A549 (cell line): ENCODE measurements at regions not wholly inside any gene's neighbourhood (a gene's known extent, or its start where the extent isn't known, plus 50 kb on each side); places are given as distances from the start of the nearest gene placed in this dataset.

Experiments
- ATAC-seq, 2 experiments: fragments of 200-7000 bp in 1 of 2; fragments of >200 bp in 1 of 2; cut with Nextera tagmentation in 1 of 2; cut with Tn5 transposase in 1 of 2; 3 replicates each; pipeline versions ENCODE4 v1.8.0 to v1.9.1; 2018 to 2020; ENCODE audit warnings: mild to moderate bottlenecking in 1 of 2, moderate library complexity in 1 of 2
- CTCF ChIA-PET: fragments of 300-600 bp; sonication (Branson Sonifier 250); formaldehyde crosslinking; extraction: SDS; loops from one replicate; lab custom pipeline; 2021; ENCODE audit warnings: antibody characterized with exemption, inconsistent platforms; lab: Yijun Ruan, JAX
- POLR2A ChIA-PET: fragments of 350-600 bp; formaldehyde crosslinking; extraction: SDS; loops from one replicate; lab custom pipeline; 2021; ENCODE audit warnings: antibody characterized with exemption, inconsistent platforms; lab: Yijun Ruan, JAX
- DNase-seq, 2 experiments: peaks; one replicate each; pipeline versions ENCODE4 v3.0.0 to v3.0.0-alpha.2; 2011 to 2016; ENCODE audit warnings: low read depth in 1 of 2, low spot score in 1 of 2
- FAIRE-seq: peaks from 2 replicates; lab custom pipeline; 2011; peaks lifted over from hg19 to GRCh38; lab: Jason Lieb, UNC
- H3K27ac ChIP-seq, 2 experiments: fragments of >200 bp; sonication (Bioruptor Twin); formaldehyde crosslinking; 3 replicates each; pipeline ENCODE4 v1.5.1; 2016 to 2017
- H3K4me1 ChIP-seq: fragments of >200 bp; sonication (Bioruptor Twin); formaldehyde crosslinking; 3 replicates; pipeline ENCODE4 v1.6.1; 2016
- H3K4me2 ChIP-seq: fragments of >200 bp; sonication (Bioruptor Twin); formaldehyde crosslinking; 3 replicates; pipeline ENCODE4 v1.6.1; 2016
- H3K4me3 ChIP-seq: fragments of >200 bp; sonication (Bioruptor Twin); formaldehyde crosslinking; 3 replicates; pipeline ENCODE4 v1.5.1; 2016
- H3K9me3 ChIP-seq: fragments of >200 bp; sonication (Bioruptor Twin); formaldehyde crosslinking; 3 replicates; pipeline ENCODE4 v1.6.1; 2016
- BCL3 ChIP-seq: fragments of >200 bp; sonication (Bioruptor Twin); formaldehyde crosslinking; IDR thresholded peaks from 3 replicates; pipeline ENCODE4 v1.6.1; 2016
- BHLHE40 ChIP-seq: IDR thresholded peaks from 2 replicates; pipeline ENCODE4 v1.6.1; 2012; ENCODE audit warnings: low read depth, low read length, inconsistent platforms
- CBX2 ChIP-seq: fragments of 200-600 bp; sonication (generic); IDR thresholded peaks from 2 replicates; pipeline ENCODE4 v1.6.1; 2016; ENCODE audit warnings: low read depth, mild to moderate bottlenecking, borderline replicate concordance
- CHD4 ChIP-seq: fragments of 200-600 bp; sonication (generic); IDR thresholded peaks from 2 replicates; pipeline ENCODE4 v1.6.1; 2016; ENCODE audit warnings: antibody characterized with exemption, mild to moderate bottlenecking, borderline replicate concordance
- E2F6 ChIP-seq: IDR thresholded peaks from 2 replicates; pipeline ENCODE4 v1.6.1; 2012; ENCODE audit warnings: low read depth, borderline replicate concordance
- EHF ChIP-seq: fragments of 250-450 bp; sonication (Bioruptor Pico); IDR thresholded peaks from 2 replicates; pipeline ENCODE4 v1.5.0; 2020; ENCODE audit warnings: mild to moderate bottlenecking
- FOSB ChIP-seq: fragments of 250-450 bp; sonication (Bioruptor Pico); IDR thresholded peaks from 2 replicates; pipeline ENCODE4 v1.5.0; 2020; ENCODE audit warnings: mild to moderate bottlenecking, moderate library complexity
- HDAC2 ChIP-seq: fragments of 200-600 bp; sonication (generic); IDR thresholded peaks from 2 replicates; pipeline ENCODE4 v1.6.1; 2016
- HES2 ChIP-seq: fragments of >200 bp; sonication (Bioruptor Twin); formaldehyde crosslinking; IDR thresholded peaks from 2 replicates; pipeline ENCODE4 v1.6.1; 2016
- HEYL ChIP-seq: fragments of 250-450 bp; sonication (Bioruptor Pico); IDR thresholded peaks from 2 replicates; pipeline ENCODE4 v1.8.0; 2021; ENCODE audit warnings: mild to moderate bottlenecking, moderate library complexity
- HOXB13 ChIP-seq: fragments of 250-450 bp; sonication (Bioruptor Pico); IDR thresholded peaks from 2 replicates; pipeline ENCODE4 v1.5.0; 2020; ENCODE audit warnings: low read depth, mild to moderate bottlenecking, moderate library complexity
- JUNB ChIP-seq: fragments of >200 bp; sonication (Bioruptor Twin); formaldehyde crosslinking; IDR thresholded peaks from 2 replicates; pipeline ENCODE4 v1.6.1; 2016
- KDM1A ChIP-seq: fragments of 200-600 bp; sonication (generic); IDR thresholded peaks from 2 replicates; pipeline ENCODE4 v1.6.1; 2016; ENCODE audit warnings: low read depth, mild to moderate bottlenecking
- MAFK ChIP-seq: fragments of 450-650 bp; IDR thresholded peaks from 2 replicates; pipeline ENCODE4 v1.6.1; 2014; ENCODE audit not compliant: partially characterized antibody
- MAX ChIP-seq: IDR thresholded peaks from 2 replicates; pipeline ENCODE4 v1.6.1; 2012
- MYC ChIP-seq: IDR thresholded peaks from 2 replicates; pipeline ENCODE4 v1.6.1; 2012; ENCODE audit warnings: mild to moderate bottlenecking, inconsistent platforms, low read length, improper control_type of control experiment, borderline replicate concordance
- POLR2AphosphoS2 ChIP-seq: conservative IDR thresholded peaks from 2 replicates; pipeline ENCODE4 v1.6.1; 2012; ENCODE audit warnings: low read length, improper control_type of control experiment, inconsistent platforms
- RAD21 ChIP-seq, 2 experiments: fragments of >200 bp in 1 of 2; sonication (Bioruptor Twin) in 1 of 2; formaldehyde crosslinking in 1 of 2; IDR thresholded peaks in 1 of 2; conservative IDR thresholded peaks in 1 of 2; 2 replicates in 1 of 2; 3 replicates in 1 of 2; pipeline ENCODE4 v1.6.1; 2012 to 2018; ENCODE audit warnings: inconsistent platforms in 1 of 2
- REST ChIP-seq: fragments of 200-600 bp; sonication (generic); IDR thresholded peaks from 2 replicates; pipeline ENCODE4 v1.6.1; 2016; ENCODE audit warnings: antibody characterized with exemption, mild to moderate bottlenecking, moderate library complexity
- RNF2 ChIP-seq: fragments of 200-600 bp; sonication (generic); IDR thresholded peaks from 2 replicates; pipeline ENCODE4 v1.6.1; 2016; ENCODE audit warnings: low read depth, mild to moderate bottlenecking, antibody characterized with exemption, moderate library complexity, borderline replicate concordance
- SREBF2 ChIP-seq: fragments of 450-650 bp; IDR thresholded peaks from 2 replicates; pipeline ENCODE4 v1.6.1; 2014; ENCODE audit warnings: mild to moderate bottlenecking, moderate library complexity
- TP53 ChIP-seq: fragments of 250-450 bp; sonication (Bioruptor Pico); IDR thresholded peaks from 2 replicates; pipeline ENCODE4 v1.5.0; 2021; ENCODE audit warnings: mild to moderate bottlenecking, moderate library complexity
- USF2 ChIP-seq: fragments of 450-650 bp; IDR thresholded peaks from 2 replicates; pipeline ENCODE4 v1.6.1; 2014; ENCODE audit warnings: antibody characterized with exemption
- ZNF302 ChIP-seq: fragments of 250-450 bp; sonication (Bioruptor Pico); IDR thresholded peaks from 2 replicates; pipeline ENCODE4 v1.9.0; 2021; ENCODE audit warnings: inconsistent platforms, mild to moderate bottlenecking, moderate library complexity
- WGBS: methylation state at CpG from one replicate; pipeline ENCODE4 v1.1.6; 2017; ENCODE audit errors: missing lambda C conversion rate; 5-methylcytosine and 5-hydroxymethylcytosine counted together

- no peaks in the 10 kb centered on the region for H3K9me3 ChIP-seq
- ATAC-seq (no peak), DNase-seq (no peak)
- CTCF ChIA-PET = no interaction called here
- TF ChIP-seq HES2 (no peak), TP53 (CRISPR knock-in tag) (no peak), HDAC2 (no peak), USF2 (no peak), BCL3 (no peak), RNF2 (no peak), HEYL (CRISPR knock-in tag) (no peak), BHLHE40 (no peak), RAD21 (conservative IDR thresholded peaks at IDR 0.05 in 1 of 2, IDR thresholded peaks at IDR 0.05 in 1 of 2) (no peak), E2F6 (no peak), JUNB (no peak)
- TF ChIP-seq, all 56 proteins: peak for 0
- no peak overlapping the region for H3K27ac ChIP-seq
- H3K4me3 ChIP-seq = no peak overlapping the region
- no peak for FAIRE-seq
- no peaks in the 10 kb centered on the region for H3K4me1 ChIP-seq
- WGBS = 17% methylated on average over 2 of the region's 2 CpGs
- H3K4me2 ChIP-seq = no peak overlapping the region
- POLR2A ChIA-PET = no interaction called here
These were observed 588.9 kb downstream of the RNF144B start for GRCh38 chr6:18976091-18976490.

GRCh38 chr6:18976966-18977365 is 589.8 kb downstream of the RNF144B start:
- H3K4me3 ChIP-seq = no peak overlapping the region
- TF ChIP-seq E2F6 = no peak
- DNase-seq (no peak), FAIRE-seq (no peak), ATAC-seq (no peak)
- no peak overlapping the region for H3K27ac ChIP-seq
- no peaks in the 10 kb centered on the region for H3K9me3 ChIP-seq
- CTCF ChIA-PET = interaction anchor here (0.6 kb wide), 2 partner anchors 1317 to 1677 kb away, joined by 3 read pairs; no protein-coding TSS in a partner anchor
- no peaks in the 10 kb centered on the region for H3K4me1 ChIP-seq
- 0% methylated on average over 1 of the region's 1 CpG for WGBS
- POLR2A ChIA-PET = no interaction called here
- H3K4me2 ChIP-seq = no peak overlapping the region

- 1% methylated on average over 3 of the region's 3 CpGs for WGBS
- FAIRE-seq (no peak), DNase-seq (peak in 1 of 2 experiments; percentile 7), ATAC-seq (no peak)
- ChIA-PET POLR2A (no interaction called here), CTCF (interaction anchor here (0.9 kb wide), 1 partner anchor 12 kb away, joined by 3 read pairs; no protein-coding TSS in a partner anchor)
- Histone ChIP-seq H3K4me3 (no peak overlapping the region), H3K27ac (no peak overlapping the region), H3K9me3 (no peaks in the 10 kb centered on the region), H3K4me2 (no peak overlapping the region), H3K4me1 (no peaks in the 10 kb centered on the region)
- TF ChIP-seq BHLHE40 (no peak), MAX (no peak), CBX2 (no peak), REST (no peak), MYC (no peak), E2F6 (no peak), CHD4 (no peak), SREBF2 (no peak), POLR2AphosphoS2 (no peak), EHF (CRISPR knock-in tag) (no peak), FOSB (CRISPR knock-in tag) (no peak), HEYL (CRISPR knock-in tag) (no peak), ZNF302 (CRISPR knock-in tag) (no peak), MAFK (no peak), KDM1A (no peak), HOXB13 (no peak)
These were observed 591.4 kb downstream of the RNF144B start for GRCh38 chr6:18978337-18979128.
